ENCODE measurements at regions not wholly inside any gene's neighbourhood (a gene's known extent, or its start where the extent isn't known, plus 50 kb on each side); places are given as distances from the start of the nearest gene placed in this dataset.

GRCh38 chr2:9738535-9739496 is 104.5 kb upstream of the TAF1B start:
- DNase-seq, result peak; percentile 69 to 70

DNA sequence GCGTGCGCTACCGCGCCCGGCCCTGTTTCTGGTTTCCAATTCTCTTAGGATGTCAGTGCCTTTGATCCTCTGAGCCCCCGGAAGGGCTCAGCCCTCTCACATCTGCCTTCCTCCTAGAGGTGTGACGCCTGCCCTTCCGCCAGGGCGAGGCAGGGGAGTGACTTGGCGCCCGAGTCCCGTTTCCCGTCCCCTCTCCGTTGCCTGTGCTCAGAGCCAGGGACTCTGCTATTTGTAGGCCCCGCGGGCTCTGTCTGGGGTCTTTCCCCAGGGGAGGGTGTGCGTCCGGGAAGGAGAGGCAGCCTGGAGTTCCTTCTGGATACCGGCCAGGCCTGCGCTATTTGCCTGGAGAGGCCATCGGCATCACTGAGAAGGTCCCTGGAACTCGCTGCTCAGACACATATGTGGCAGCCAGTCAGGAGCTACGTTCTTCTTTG is 103.7 kb upstream of the TAF1B start:
- DNase-seq, result peak; percentile 68 to 70

GRCh38 chr2:9740382-9741073 is 102.7 kb upstream of the TAF1B start:
- no peak for DNase-seq

DNA sequence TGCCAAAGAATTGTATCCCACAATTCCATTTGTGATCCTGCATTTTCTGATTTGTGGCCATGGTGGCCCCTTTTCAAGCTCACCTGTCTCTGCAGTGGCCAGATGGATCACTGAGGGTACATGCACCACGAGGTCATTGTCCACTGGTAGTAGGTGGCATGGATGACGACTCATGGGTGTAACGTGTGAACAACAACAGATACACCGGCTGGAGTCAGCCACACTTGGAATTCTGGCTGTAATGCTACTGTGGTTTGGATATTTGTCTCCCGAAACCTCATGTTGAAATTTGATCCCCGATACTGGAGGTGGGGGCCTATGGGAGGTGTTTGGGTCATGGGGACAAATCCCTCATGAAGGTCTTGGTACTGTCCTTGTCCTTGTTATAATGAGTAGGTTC is 102.2 kb upstream of the TAF1B start:
- no peak for DNase-seq

DNA sequence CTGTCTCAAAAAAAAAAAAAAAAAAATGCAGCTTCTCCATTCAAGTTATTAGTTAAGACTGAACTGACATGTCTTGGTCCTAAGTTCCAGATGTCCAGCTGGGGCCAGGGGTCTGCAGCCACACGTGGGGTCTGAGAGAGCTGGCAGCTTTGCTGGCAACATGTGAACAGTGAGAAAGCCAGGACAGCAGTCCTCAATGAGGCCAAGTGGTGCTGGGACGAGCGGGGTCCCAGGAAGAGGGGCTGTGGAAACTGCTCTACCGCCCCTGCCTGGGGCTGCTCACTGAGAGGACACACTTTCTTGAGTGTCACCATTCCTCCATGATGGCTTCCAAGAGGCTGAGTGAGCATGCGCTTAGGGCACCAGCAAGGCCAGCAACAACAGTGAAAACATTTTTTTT is 100.7 kb upstream of the TAF1B start:
- DNase-seq, result no peak

GRCh38 chr2:9744256-9745004 is 98.8 kb upstream of the TAF1B start:
- no peak for DNase-seq

GRCh38 chr2:9745153-9745899 is 97.9 kb upstream of the TAF1B start:
- no peak for DNase-seq

- no peak for DNase-seq
Observed at GRCh38 chr2:9747396-9747795, 95.9 kb upstream of the TAF1B start.

DNA sequence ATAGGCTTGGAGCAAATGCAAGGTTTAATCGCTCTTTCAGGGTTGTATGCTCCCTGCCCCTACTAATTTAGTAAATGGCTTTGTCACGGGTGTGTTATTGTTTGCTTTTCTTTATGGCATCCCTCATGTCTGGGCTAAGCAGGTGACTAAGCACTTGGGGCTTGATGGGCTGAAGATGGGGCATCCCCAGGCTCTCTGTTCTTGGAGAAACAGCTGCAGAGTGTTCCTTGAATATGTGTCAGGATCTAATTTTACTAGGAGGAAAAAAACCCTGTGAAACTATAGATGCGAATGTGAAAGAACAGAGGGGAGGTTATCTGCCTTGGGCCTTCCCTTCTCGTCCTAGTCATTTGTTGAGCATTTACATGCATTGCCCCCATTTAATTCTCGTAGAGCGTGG is 94.7 kb upstream of the TAF1B start:
- DNase-seq, result no peak

DNA sequence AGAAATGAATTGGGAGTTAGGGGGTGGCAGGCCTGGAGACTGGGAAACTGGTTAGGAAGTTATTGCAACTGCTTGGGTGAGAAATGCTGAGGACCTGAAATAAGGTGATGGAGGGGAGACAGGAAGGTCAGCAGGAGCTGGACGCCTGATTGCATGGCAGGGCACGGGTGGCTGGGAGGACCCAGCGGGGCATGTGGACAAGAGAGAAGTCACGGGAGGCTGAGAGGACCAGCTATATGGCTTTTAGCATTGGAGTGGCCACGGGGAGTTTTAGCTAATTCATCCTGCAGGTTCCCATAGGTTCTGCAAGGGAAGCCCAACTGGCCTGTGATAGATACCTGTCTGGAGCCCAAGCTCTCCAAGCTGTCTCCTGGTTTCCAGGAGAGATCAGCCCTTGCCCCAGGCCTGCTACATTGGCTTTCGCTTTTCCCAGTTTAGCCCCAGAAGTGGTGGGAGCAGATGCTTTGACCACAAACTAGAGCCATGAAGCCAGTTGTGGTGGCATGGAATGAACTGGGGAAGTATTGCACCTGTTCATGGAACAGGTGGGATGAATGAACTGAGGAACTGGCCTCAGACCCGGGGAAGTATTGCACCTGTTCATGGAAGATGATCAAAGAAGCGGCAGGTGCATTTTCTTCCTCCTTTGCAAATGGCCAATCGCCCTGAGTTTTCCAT is 93.6 kb upstream of the TAF1B start:
- no peak for DNase-seq

- no peak for DNase-seq
Observed at GRCh38 chr2:9750224-9751215, 92.8 kb upstream of the TAF1B start.

- no peak for DNase-seq
Observed at GRCh38 chr2:9751831-9752230, 91.4 kb upstream of the TAF1B start.

GRCh38 chr2:9752441-9753275 is 90.6 kb upstream of the TAF1B start:
- DNase-seq, result no peak

DNA sequence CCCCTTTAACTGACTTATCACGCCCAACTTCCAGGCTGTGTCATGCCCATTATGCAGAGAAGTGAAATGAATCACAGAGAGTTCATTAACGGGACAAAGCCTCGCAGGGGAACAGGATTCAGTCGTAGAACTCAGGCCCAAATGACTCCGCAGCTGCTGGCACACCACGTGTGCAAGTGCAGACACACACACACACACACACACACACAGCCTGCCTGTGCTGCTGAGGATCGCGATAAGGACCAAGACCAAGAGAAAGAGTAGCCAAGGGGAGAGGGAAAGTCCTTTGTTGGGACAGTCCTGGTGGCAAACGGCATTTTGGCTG is 90.0 kb upstream of the TAF1B start:
- no peak for DNase-seq

- DNase-seq, result no peak
Observed at GRCh38 chr2:9753665-9754531, 89.4 kb upstream of the TAF1B start.

GRCh38 chr2:9754532-9754887 is 88.8 kb upstream of the TAF1B start:
- DNase-seq, result no peak

DNA sequence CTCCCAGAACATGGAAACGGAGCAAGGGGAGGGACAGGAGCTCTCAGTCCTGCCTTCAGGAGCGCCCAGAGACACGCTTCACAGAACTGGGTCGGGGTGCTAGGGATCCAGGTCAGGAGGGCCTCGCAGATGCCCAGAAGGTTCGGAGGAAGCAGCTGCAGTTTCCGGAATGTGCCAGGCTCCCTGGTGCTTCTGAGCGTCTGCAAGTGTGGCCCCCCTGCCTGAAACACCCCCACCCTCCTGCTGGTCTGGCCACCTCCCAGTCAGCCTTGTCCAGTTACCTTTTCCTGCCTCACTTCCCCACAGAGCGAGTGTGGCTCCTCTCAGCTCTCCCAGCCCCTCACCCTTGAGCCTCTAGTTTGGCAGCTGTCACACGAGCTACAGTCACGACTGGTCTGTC is 88.3 kb upstream of the TAF1B start:
- no peak for DNase-seq

GRCh38 chr2:9755638-9756037 is 87.6 kb upstream of the TAF1B start:
- DNase-seq, result no peak
